CD4-positive, alpha-beta T cell treated with Interleukin-17A for 1 hour (primary cell): ENCODE measurements at regions not wholly inside any gene's neighbourhood (a gene's known extent, or its start where the extent isn't known, plus 50 kb on each side); places are given as distances from the start of the nearest gene placed in this dataset.
"Not testable (repeated sequence)": the region's sequence is repeated elsewhere in the genome, so short reads cannot be mapped to it uniquely, and the experiment has no call there.

Experiments used
- DNase-seq: peaks from one replicate; pipeline ENCODE4 v3.0.0-alpha.2; 2020

DNA sequence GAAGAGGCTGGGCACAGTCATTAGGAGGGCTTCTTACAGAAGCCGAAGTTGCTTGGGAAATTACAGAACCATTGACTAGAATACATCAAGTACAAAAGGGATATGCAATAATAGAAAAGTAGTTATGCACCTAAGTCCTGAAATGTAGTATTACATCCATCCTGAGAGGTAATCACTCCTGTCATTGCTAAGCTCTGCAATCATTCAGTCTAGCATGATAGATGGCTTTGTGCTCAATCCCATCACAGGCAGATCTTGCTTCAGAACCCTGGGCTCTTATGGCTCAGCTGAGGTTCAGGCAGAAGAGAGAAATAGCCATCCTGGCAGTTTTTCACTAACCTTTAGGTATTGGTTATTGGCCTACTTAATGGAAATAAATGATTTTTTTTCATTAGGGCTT lies 231.7 kb upstream of the AFF2 start:
- no peak for DNase-seq

- no peak for DNase-seq
Observed at GRCh38 chrX:148269513-148269912, 230.9 kb upstream of the AFF2 start.

- peak; percentile 21 for DNase-seq
Observed at GRCh38 chrX:148270499-148270898, 229.9 kb upstream of the AFF2 start.

DNA sequence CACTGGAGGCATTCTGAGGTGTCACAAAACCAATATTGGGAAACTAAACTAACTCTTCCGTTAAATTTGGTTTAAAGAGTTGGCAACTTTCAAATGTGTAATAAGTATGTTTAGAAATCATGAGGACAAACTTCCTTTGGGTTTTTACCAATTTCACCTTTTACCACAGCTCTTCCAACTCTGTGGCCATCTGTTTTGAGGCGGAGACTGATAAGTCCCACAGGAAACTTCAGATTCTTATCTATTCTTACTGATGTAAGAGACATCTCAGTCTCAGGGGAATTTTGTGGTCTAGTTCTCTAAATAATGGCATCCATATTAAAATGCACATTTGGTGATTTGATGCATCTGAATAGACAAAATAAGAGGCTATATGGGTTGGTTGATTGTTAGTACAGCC lies 229.2 kb upstream of the AFF2 start:
- DNase-seq: no peak

DNA sequence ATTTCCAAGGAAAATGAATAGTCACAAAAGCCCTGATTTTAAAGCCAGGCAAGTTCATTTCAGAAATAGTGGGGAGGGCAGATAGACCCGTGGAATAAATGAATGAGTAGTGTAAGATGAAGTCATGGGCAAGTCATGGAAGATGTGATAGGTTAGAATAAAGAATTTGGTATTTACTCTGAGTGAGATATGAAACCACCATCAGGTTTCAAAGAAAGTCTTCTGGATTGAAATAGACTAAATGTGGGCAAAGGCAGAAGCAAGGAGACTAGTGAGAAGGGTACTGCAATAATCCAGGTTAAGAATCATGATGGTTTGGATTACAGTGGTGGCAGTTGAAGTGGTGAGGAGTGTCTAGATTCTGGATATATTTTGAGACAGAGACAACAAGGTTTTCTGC lies 218.5 kb upstream of the AFF2 start:
- no peak for DNase-seq

GRCh38 chrX:148282504-148282903 lies 217.9 kb upstream of the AFF2 start:
- no peak for DNase-seq

DNA sequence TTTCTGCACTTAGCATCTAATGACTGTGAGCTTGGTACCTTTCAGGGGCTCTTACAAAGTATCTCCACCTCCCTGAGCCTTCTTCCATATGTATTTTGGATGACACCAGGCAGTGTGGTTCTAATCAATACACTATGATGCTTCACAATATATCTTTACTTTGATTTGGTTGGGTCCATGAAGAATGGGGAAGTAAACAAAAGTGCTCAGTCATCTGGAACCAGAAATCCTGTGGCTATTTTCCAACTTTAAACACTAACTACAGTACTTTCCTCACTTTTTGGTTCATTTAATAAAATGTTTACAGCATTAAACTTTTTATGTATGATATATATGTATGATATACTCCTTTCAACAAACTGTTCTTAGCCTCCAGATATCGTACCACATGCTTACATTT lies 216.4 kb upstream of the AFF2 start:
- no peak for DNase-seq

- DNase-seq: no peak
Observed at GRCh38 chrX:148284821-148285220, 215.6 kb upstream of the AFF2 start.

GRCh38 chrX:148288451-148288850 lies 212.0 kb upstream of the AFF2 start:
- DNase-seq: no peak

DNA sequence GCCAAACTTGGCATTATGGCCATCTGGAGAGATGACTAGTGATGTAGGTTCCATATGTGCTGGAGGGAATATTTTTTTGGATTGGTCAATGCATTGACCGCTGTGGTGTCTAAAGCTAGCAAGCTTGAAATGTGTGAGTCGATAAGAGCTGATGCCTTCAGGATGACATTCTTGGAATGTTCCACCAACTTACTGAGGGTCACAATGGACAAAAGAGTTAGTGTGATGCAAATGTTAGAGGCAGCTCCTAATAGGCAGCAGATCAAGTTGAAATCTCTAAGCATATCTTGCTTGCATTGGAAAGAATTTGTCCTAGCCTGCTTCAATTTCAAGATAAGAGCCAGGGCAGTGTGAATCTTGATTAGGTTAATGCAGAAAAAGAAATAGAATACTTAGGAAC lies 210.4 kb upstream of the AFF2 start:
- no peak for DNase-seq

GRCh38 chrX:148290931-148291330 lies 209.5 kb upstream of the AFF2 start:
- no peak for DNase-seq

DNA sequence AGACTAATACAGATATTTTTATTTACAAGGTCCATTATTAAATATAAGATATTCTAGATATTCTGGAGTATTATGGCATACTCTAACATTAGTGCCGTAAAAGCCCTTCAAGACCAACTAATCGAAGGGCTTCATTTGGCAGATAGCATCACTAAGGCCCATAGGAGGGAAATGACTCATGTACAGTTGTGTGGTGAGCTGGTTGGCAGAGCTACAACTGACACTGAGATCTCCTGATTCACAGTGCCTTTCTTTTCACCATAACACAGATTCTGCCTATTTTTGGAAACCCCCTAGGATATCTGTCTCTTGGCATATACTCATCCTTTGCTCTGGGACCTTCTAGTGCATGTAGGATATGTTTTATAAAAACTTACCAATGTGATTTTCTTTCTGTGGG lies 201.7 kb upstream of the AFF2 start:
- DNase-seq: no peak

- not testable (repeated sequence) for DNase-seq
Observed at GRCh38 chrX:148305214-148305613, 195.2 kb upstream of the AFF2 start.

DNA sequence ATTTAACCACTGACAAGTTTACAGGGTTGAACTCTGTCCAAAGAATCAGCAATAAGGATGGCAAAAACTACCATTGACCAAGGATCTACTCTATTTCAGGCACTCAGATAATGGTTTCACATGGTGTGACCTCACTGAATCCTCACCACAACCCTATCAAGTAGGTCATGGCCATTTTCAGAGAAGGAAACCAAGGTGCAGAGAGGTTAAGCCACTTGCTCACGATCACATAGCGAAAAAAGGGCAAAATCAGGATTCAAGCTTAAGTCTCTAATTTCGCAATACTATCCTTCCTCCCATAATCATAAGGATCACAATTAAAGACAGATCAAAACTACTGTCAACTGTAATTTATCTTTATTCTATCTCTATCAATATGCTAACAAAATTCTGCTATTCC lies 191.0 kb upstream of the AFF2 start:
- no peak for DNase-seq

- peak; percentile 76 for DNase-seq
Observed at GRCh38 chrX:148310426-148311165, 189.8 kb upstream of the AFF2 start.

GRCh38 chrX:148311544-148311943 lies 188.9 kb upstream of the AFF2 start:
- DNase-seq: no peak

DNA sequence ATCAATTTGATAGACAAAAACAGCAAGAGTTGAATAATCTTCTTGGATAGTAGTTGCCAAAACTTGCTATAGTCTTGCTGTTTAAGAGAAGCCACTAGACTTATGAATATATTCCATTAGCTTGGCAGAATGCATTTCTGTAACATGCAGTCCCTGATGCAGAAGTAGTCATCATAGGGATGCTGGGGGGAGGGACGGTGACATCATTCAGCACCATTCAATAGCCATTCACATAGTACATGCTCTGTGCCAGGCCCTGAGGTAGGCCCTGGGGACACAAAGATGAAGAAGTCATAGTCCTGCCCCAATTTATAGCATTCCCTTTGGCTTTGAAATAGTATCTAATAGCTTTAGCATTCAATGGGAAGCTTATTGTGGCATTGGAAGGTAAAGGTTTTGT lies 185.5 kb upstream of the AFF2 start:
- no peak for DNase-seq

- no peak for DNase-seq
Observed at GRCh38 chrX:148316446-148316845, 184.0 kb upstream of the AFF2 start.

GRCh38 chrX:148322906-148323305 lies 177.5 kb upstream of the AFF2 start:
- DNase-seq: no peak

GRCh38 chrX:148333989-148334388 lies 166.4 kb upstream of the AFF2 start:
- peak; percentile 20 for DNase-seq

DNA sequence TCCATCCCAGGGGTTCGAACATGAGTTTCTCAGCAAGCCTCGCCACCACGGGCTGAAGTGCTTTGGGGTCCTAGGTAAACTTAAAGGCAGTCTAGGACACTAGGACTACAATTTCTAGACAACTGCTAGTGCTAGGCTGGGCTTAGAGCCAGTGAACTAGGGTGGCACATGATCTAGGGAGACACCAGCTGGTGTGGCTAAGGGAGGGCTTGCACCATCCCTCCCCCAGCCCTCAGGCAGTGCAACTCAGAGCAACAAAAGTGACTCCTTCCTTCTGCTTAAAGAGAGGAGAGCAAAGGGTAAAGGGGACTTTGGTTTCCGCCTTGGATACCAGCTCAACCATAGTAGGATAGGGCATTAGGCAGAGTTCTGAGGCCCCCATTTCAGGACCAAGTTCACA lies 162.5 kb upstream of the AFF2 start:
- no peak for DNase-seq

- no peak for DNase-seq
Observed at GRCh38 chrX:148354916-148355315, 145.5 kb upstream of the AFF2 start.

DNA sequence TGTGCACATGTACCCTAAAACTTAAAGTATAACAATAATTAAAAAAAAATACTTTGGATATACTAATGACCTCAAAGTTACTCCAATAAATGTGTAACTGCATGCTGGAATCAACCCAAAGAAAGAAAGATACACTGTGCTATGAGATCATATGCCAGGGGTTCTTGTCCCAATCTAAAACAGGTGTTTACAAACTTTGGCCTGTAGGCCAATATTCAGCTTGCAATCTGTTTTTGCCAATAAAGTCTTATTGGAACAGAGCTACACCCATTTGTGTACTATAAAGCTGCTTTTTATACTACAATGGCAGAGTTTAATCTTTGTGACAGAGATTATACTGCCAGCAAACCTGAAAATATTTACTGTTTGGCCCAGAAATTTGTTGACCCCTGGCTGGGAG lies 138.8 kb upstream of the AFF2 start:
- DNase-seq: no peak

DNA sequence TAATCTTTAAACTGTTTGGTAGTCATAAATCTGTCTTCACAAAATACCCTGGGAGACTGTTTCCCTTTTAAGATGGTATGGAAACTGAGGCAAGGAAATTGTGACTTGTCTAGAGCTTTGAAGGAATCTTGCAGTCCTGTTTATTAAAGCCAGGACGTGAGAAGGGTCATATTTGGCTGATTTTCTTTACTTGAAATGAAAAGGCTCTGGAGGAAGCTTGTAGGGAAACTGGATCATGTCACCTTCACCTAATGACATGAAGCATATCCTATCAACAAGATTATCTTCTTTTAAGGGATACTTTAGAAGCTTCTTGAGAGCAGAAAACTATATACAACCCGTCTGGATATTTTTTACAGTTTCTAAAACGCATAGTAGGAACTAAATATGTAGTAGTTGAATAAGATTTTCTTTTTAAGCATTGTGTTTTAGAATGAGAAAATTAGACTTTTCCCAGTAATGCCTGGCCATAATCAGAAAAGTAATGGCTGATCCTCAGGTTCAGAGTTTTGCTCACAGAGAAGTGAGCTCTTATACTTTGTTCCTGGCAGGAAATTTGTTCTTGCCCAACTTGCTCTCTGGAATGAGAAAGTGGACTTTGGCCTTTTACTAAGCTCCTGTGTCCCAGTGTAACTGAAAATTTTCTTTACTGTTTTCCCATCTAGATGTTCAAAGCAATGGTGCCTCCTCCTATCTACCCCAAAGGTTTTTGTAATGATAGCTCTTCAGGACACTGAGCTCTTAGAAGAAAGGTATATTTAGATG lies 136.8 kb upstream of the AFF2 start:
- DNase-seq: no peak

- DNase-seq: no peak
Observed at GRCh38 chrX:148365233-148365632, 135.2 kb upstream of the AFF2 start.
